ENCODE measurements at regions not wholly inside any gene's neighbourhood (a gene's known extent, or its start where the extent isn't known, plus 50 kb on each side); places are given as distances from the start of the nearest gene placed in this dataset.

- TF ChIP-seq SIN3A (IDR thresholded peaks at IDR 0.05; ENCODE audit: borderline replicate concordance, insufficient read depth, low read depth, low read length) (no peak), REST (IDR thresholded peaks at IDR 0.05; ENCODE audit: insufficient read depth in 1 of 2, low read depth in 2 of 2, low read length in 1 of 2) (no peak), POLR2AphosphoS5 (IDR thresholded peaks at IDR 0.05; ENCODE audit: low read depth, low read length) (no peak), TCF7L2 (IDR thresholded peaks at IDR 0.05; ENCODE audit: low read depth, low read length) (no peak), CTCF (IDR thresholded peaks at IDR 0.05) (peak; percentile 13; the same call in 1 of the 2 replicates)
- no peaks in the 10 kb centered on the region; the same call in 1 of the 2 replicates for H3K27me3 ChIP-seq (ENCODE audit: control insufficient read depth, insufficient read depth, low read length)
- POLR2A ChIA-PET, result interaction anchor here (0.6 kb wide), 1 partner anchor 393 kb away, joined by 3 read pairs; no protein-coding TSS in a partner anchor
- intact Hi-C loops (cut with micrococcal nuclease; ENCODE audit: unreplicated experiment), result no loop called here
- no peaks in the 10 kb centered on the region for H3K9me3 ChIP-seq (ENCODE audit: control insufficient read depth, insufficient read depth, low read depth, low read length)
- no peaks in the 10 kb centered on the region for H3K36me3 ChIP-seq (ENCODE audit: control insufficient read depth, insufficient read depth, low read length)
- no peak overlapping the region for H3K27ac ChIP-seq (ENCODE audit: low read length)
- DNase-seq (ENCODE audit: low read depth, low spot score) (no peak), ATAC-seq (peak; percentile 66)
- H3K4me3 ChIP-seq (ENCODE audit: low read depth in 2 of 2, low read length in 2 of 2), result no peak overlapping the region
- CTCF ChIA-PET, result interaction anchor here (2.5 kb wide), 2 partner anchors 13 to 55 kb away, joined by 7 to 23 read pairs; no protein-coding TSS in a partner anchor
- in situ Hi-C loops (cut with HindIII; ENCODE audit: low pct_unique_long_range_greater_than_20kb, low sequenced_read_pairs), result no loop called here
- no peaks in the 10 kb centered on the region for H3K4me1 ChIP-seq (ENCODE audit: control insufficient read depth, insufficient read depth, low read length)
- no TSS peak for BruUV-seq (replicated peaks)
Observed at GRCh38 chr14:22320362-22320750, 268.7 kb downstream of the DAD1 start.

- ChIA-PET CTCF (interaction anchor here (0.6 to 2.5 kb wide), 4 partner anchors 14 to 152 kb away, joined by 3 to 23 read pairs (median 5); no protein-coding TSS in a partner anchor), POLR2A (interaction anchor here (0.6 kb wide), 1 partner anchor 392 kb away, joined by 3 read pairs; no protein-coding TSS in a partner anchor)
- Histone ChIP-seq H3K27ac (ENCODE audit: low read length) (no peak overlapping the region), H3K9me3 (ENCODE audit: control insufficient read depth, insufficient read depth, low read depth, low read length) (no peaks in the 10 kb centered on the region), H3K4me1 (ENCODE audit: control insufficient read depth, insufficient read depth, low read length) (no peaks in the 10 kb centered on the region), H3K4me3 (ENCODE audit: low read depth in 2 of 2, low read length in 2 of 2) (no peak overlapping the region), H3K36me3 (ENCODE audit: control insufficient read depth, insufficient read depth, low read length) (no peaks in the 10 kb centered on the region), H3K27me3 (ENCODE audit: control insufficient read depth, insufficient read depth, low read length) (no peaks in the 10 kb centered on the region; the same call in 1 of the 2 replicates)
- peak; percentile 70 for TF ChIP-seq CTCF (IDR thresholded peaks at IDR 0.05)
- no peak for TF ChIP-seq POLR2AphosphoS5 (IDR thresholded peaks at IDR 0.05; ENCODE audit: low read depth, low read length)
- no TSS peak for BruUV-seq (replicated peaks)
- in situ Hi-C loops (cut with HindIII; ENCODE audit: low pct_unique_long_range_greater_than_20kb, low sequenced_read_pairs) (no loop called here), intact Hi-C loops (cut with micrococcal nuclease; ENCODE audit: unreplicated experiment) (loop anchor here (1.0 to 10.0 kb wide), 2 partner anchors 56 to 155 kb away; no protein-coding TSS in a partner anchor)
- ATAC-seq (peak; percentile 87), DNase-seq (ENCODE audit: low read depth, low spot score) (no peak)
Observed at GRCh38 chr14:22319526-22320361, 269.3 kb downstream of the DAD1 start.
